ENCODE measurements at regions not wholly inside any gene's neighbourhood (a gene's known extent, or its start where the extent isn't known, plus 50 kb on each side); places are given as distances from the start of the nearest gene placed in this dataset.
A peak's percentile ranks its signal among the peaks of the same experiment; 100 is the strongest.
"Not testable (repeated sequence)": the region's sequence is repeated elsewhere in the genome, so short reads cannot be mapped to it uniquely, and the experiment has no call there.

DNA sequence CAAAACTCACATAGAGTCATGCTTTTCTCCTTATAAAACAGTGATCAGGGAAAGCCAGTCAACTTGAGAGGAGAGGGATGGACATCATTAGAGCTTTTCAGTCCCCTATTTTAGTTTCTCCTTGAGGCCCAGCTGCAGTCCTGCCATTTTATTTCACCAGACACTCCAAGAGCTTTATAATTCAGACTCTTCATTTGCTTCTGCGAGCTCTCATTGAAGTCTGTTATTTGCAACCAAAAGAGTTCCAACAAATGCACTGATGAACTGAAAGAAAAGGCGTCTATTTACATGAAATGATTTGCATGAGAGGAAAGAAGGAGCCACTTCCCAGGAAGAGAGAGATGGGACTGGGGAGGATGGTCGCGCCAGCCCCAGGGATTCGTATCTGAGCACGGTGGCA, 86.8 kb downstream of the NDUFA12 start:
- DNase-seq, result no peak

DNA sequence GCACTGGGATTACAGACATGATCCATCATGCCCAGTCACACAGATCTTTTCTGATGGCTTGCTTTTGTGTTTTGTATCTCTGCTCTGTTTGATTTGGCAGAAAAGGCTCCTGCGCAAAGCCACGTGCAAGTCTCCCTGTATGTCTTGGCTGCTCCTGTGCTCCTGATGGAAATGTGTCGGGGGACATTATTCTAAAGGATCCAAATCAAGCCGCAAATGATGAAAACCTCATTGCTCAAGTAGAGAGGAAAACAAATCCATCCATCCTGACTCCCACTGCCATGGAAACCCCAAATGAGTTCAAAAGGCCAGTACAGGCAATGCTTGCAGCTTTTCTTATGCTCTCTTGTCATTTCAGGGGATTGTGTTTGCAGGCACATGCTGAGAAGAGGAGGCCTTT, 93.8 kb downstream of the NDUFA12 start:
- no peak for DNase-seq

GRCh38 chr12:94905749-94906148, 97.7 kb downstream of the NDUFA12 start:
- DNase-seq, result not testable (repeated sequence)

- no peak for DNase-seq
Observed at GRCh38 chr12:94900496-94900895, 103.0 kb downstream of the NDUFA12 start.

DNA sequence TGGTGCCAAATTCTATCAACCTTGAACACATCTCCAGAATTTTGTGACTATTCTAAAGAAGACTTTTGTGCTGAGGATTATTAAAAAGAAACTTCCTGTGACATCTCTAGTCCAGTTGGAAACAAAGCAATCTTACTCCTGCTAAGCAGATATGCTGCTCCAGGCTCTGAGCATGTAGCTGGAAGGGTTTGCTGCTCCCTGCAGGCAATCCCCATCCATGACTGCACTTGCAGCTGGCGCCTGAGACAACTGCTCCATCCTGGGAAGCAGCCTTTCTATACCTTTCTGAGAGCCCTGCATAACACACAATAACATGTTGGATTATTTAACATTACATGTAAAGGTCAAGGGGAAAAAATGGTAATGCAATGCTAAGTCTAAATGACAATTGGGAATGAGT, 105.1 kb downstream of the NDUFA12 start:
- no peak for DNase-seq

DNA sequence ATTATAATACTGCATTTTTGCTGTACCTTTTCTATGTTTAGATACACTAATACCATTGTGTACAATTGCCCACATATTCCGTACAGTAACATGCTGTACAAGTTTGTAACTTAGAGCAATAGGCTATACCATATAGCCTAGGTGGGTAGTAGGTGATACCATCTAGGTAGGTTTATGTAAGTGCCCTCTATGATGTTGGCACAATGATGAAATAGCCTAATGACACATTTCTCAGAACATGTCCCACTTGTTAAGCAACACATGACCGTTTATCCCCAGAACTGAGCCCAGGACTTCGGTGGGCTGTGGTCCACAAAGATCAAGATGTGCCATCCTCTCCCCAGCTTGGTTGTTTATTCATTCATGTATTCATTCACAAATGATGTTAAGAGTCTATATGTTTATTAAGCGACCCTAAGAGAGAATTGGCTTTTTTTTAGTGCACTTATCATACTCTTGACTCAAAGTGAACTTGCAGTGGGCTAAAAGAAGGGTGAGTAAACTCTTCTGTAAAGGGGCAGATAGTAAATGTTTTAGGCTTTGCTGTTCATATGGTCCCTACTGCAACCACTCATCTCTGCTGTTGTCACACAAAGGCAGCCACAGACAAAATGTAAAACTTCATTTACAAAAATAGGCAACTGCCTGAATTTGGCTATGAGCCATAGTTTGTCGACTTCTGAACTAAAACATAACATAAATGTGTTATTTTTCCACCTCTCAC, 110.8 kb downstream of the NDUFA12 start:
- DNase-seq, result no peak

DNA sequence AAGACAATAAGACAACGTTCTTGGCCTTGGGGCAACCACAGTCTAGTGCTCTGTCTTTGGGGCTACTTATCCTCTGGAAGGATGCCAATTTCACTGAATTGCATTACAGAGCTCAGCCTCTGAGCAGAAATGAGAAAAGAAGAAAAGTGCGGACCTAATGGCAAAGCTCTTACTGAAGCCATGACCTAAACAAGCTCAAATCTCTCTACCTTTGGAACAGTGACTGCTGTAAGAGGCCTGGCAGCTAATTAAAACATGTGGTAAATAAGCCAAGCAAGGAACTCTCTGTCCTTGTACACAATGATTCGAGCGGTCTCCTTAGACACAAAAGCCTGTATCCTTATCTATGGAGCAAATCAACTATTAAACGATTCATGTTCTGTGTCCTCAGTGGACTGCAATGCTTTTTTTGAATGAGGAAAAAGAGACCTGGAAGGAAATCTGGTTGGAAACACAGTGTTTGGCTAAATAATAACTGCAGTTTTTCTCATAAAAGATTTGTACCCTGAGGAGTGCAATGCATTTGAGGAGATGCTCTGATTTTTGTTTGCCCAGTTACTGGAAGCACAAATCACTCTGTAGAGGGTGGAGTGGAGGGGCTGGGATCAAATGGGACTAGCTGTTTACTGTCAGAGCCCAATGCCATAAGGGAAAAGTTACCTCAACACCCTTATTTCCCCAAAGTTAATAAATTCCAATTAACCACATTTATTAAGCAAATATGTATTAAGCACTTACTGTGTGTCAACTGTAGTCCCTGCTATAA, 113.9 kb downstream of the NDUFA12 start:
- no peak for DNase-seq

- no peak for DNase-seq
Observed at GRCh38 chr12:94879542-94879941, 124.0 kb downstream of the NDUFA12 start.

- peak; percentile 33 for DNase-seq
Observed at GRCh38 chr12:94875525-94875924, 128.0 kb downstream of the NDUFA12 start.

GRCh38 chr12:94874518-94875302, 128.8 kb downstream of the NDUFA12 start:
- no peak for DNase-seq

DNA sequence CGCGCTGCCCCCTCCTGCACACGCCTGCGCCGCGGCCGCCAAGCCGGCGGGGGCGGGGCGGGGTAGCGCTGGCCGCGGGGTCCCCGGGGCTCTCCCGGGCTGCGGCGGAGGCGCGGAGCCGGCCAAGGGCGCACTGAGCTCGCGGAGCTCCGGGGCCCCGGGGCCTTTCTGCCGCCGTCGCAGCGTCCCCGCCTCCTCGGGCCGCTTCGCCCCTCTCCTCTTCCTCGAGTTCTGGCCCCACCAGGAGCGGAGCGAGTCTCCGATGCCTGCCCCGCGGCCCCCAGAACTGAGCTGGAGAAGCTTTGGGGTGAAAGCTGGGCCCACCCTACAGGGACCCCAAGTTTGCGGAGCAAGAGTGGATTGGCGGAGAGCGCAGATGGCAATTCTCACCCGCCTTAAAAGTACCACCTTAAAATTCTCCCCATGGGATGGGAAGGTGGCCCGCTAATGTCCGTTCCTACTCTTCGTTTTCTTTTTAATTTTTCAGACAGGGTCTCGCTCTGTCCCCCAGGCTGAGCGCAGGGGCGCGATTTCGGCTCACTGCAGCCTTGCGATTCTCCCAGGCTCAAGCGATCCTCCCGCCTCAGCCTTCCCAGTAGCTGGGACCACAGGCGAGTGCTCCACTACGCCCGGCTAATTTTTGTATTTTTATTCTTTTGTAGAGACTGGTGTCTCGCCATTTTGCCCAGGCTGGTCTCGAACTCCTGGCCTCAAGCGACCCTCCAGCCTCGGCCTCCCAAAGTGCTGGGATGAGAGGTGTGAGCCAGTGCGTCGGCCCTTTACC, 129.6 kb downstream of the NDUFA12 start:
- DNase-seq, result no peak

GRCh38 chr12:94872971-94873733, 130.3 kb downstream of the NDUFA12 start:
- no peak for DNase-seq

GRCh38 chr12:94872671-94872970, 130.9 kb downstream of the NDUFA12 start:
- DNase-seq, result no peak

- no peak for DNase-seq
Observed at GRCh38 chr12:94872007-94872653, 131.4 kb downstream of the NDUFA12 start.

GRCh38 chr12:94870511-94870910, 133.0 kb downstream of the NDUFA12 start:
- no peak for DNase-seq

DNA sequence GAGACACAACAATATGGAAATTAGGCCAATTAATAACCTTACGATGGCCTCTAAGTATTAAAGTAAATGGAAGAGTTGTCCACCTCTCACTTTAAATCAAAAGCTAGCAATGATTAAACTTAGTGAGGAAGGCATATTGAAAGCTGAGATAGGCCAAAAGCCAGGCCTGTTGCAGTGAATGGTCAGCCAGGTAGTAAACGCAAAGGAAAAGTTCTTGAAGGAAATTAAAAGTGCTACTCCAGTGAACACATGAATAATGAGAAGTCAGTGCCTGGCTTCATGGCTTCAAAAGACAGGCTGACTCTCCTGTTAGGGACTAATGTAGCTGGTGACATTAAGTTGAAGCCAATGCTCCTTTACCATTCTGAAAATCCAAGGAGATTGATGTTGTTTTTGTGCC, 135.3 kb downstream of the NDUFA12 start:
- DNase-seq, result no peak

- DNase-seq, result no peak
Observed at GRCh38 chr12:94867066-94867855, 136.2 kb downstream of the NDUFA12 start.

- DNase-seq, result no peak
Observed at GRCh38 chr12:94864987-94865386, 138.5 kb downstream of the NDUFA12 start.

DNA sequence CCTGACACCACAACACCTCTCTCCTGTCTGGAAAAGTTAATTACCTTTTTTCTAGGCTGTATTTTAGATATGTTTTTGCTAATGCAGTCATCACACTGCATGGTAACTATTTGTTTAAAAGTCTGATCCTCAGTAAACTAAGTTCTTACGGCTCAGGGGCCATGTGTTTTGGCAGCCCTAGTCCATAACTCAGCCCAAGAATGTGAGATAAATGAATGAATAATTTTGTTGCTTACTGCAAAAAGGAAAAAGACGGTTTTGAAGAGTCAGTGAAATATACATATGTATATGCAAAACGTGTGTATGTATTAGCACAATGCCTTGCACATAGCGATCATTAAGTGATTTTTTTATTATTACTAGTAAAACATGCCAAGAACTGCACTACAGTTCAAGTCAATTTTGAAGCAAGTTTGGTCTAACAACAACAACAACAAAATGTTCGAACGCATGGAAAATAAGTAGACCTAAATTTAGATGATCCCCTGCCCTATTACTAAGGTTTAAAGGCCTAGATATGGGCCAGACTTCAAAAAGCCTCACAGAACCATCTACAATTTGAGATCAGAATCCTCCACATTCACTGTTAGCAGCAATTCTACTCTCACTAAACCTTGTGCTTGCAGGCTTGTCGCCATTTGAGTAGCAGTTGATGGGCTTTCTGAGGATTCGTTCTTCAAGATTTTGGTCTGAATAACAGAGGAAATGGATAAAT, 140.0 kb downstream of the NDUFA12 start:
- DNase-seq, result no peak

DNA sequence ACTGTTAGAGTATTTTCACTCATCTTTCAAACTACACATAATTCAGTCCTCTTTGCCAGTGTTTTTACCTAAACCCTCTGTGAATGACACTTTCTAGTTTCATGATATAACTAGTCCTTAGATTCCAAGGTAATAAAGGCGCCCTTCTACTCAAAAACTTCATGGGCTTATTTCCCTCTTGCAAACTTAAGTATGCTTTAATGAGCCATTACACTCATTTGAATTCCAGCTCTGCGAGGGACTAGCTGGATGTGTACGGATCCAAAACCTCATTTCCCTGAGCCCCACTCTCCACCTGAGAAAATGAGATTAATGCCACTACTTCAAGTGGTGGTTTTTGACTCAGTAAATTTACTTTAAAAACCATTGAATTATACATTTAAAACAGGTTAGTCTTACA, 141.1 kb downstream of the NDUFA12 start:
- no peak for DNase-seq
